ENCODE measurements at regions not wholly inside any gene's neighbourhood (a gene's known extent, or its start where the extent isn't known, plus 50 kb on each side); places are given as distances from the start of the nearest gene placed in this dataset.
"Not testable (repeated sequence)": the region's sequence is repeated elsewhere in the genome, so short reads cannot be mapped to it uniquely, and the experiment has no call there.

GRCh38 chr2:84057917-84058560 is 401.0 kb downstream of the SUCLG1 start (continued):
- TF ChIP-seq NKRF (conservative IDR thresholded peaks at IDR 0.05) (no peak), YY1 (IDR thresholded peaks at IDR 0.05; ENCODE audit: low read depth, low read length) (no peak), ETV6 (conservative IDR thresholded peaks at IDR 0.05 in 1 of 2, IDR thresholded peaks at IDR 0.05 in 1 of 2; ENCODE audit: borderline replicate concordance in 1 of 2, low read depth in 1 of 2) (no peak)

GRCh38 chr2:84055816-84056215 is 403.3 kb downstream of the SUCLG1 start:
- Histone ChIP-seq H3K4me1 (ENCODE audit: control insufficient read depth, insufficient read depth, low read length) (no peaks in the 10 kb centered on the region), H3K27me3 (replicated peaks in 1 of 2; ENCODE audit: control insufficient read depth in 2 of 2, insufficient read depth in 2 of 2, low read length in 1 of 2) (no peaks in the 10 kb centered on the region), H3K4me3 (no peak overlapping the region), H3K79me2 (ENCODE audit: control insufficient read depth, insufficient read depth, low read length) (no peaks in the 10 kb centered on the region), H4K20me1 (ENCODE audit: control insufficient read depth, insufficient read depth) (no peaks in the 10 kb centered on the region), H3K4me2 (ENCODE audit: control insufficient read depth, insufficient read depth) (no peak overlapping the region), H2AFZ (ENCODE audit: control insufficient read depth, low read depth, low read length) (no peak overlapping the region), H3K36me3 (ENCODE audit: control insufficient read depth in 2 of 2, insufficient read depth in 2 of 2, low read length in 1 of 2) (no peaks in the 10 kb centered on the region), H3K9me3 (replicated peaks; ENCODE audit: control insufficient read depth, insufficient read depth, low read length) (no peaks in the 10 kb centered on the region), H3K9ac (ENCODE audit: control insufficient read depth, insufficient read depth, low read length) (no peak overlapping the region), H3K27ac (ENCODE audit: control insufficient read depth, insufficient read depth) (no peak overlapping the region)
- intact Hi-C loops (cut with micrococcal nuclease; ENCODE audit: unreplicated experiment) (no loop called here), in situ Hi-C loops (cut with MboI) (no loop called here)
- no TSS peak for BruUV-seq (replicated peaks)
- ChIA-PET SMC1A (ENCODE audit: uncharacterized antibody, unreplicated experiment) (interaction anchor here (0.7 kb wide), 1 partner anchor 33 kb away, joined by 3 read pairs; no protein-coding TSS in a partner anchor), CTCF (no interaction called here), RAD21 (ENCODE audit: unreplicated experiment) (no interaction called here), POLR2A (no interaction called here)
- ATAC-seq: no peak
- 0% methylated on average over 1 of the region's 1 CpG for WGBS (ENCODE audit: insufficient coverage, insufficient replicate concordance, low lambda C conversion rate, missing lambda C conversion rate)
- DNase-seq (ENCODE audit: low read depth, low spot score): no peak
- TF ChIP-seq FOXM1 (IDR thresholded peaks at IDR 0.05; ENCODE audit: low read depth, low read length) (no peak), SREBF2 (IDR thresholded peaks at IDR 0.05; ENCODE audit: low read length) (no peak), POLR2A (IDR thresholded peaks at IDR 0.05; ENCODE audit: low read depth, low read length) (no peak)
- FAIRE-seq: no peak

- BruUV-seq (replicated peaks); H3K27me3 ChIP-seq (replicated peaks in 1 of 2; ENCODE audit: control insufficient read depth in 2 of 2, insufficient read depth in 2 of 2, low read length in 1 of 2); RAD21 ChIA-PET (ENCODE audit: unreplicated experiment); DNase-seq (ENCODE audit: low read depth, low spot score); H3K9me3 ChIP-seq (replicated peaks; ENCODE audit: control insufficient read depth, insufficient read depth, low read length); H3K4me1 ChIP-seq (ENCODE audit: control insufficient read depth, insufficient read depth, low read length); FAIRE-seq; H2AFZ ChIP-seq (ENCODE audit: control insufficient read depth, low read depth, low read length); H3K36me3 ChIP-seq (ENCODE audit: control insufficient read depth in 2 of 2, insufficient read depth in 2 of 2, low read length in 1 of 2); H3K27ac ChIP-seq (ENCODE audit: control insufficient read depth, insufficient read depth); POLR2A ChIA-PET; H4K20me1 ChIP-seq (ENCODE audit: control insufficient read depth, insufficient read depth); in situ Hi-C loops (cut with MboI); ATAC-seq; intact Hi-C loops (cut with micrococcal nuclease; ENCODE audit: unreplicated experiment); CTCF ChIA-PET; H3K9ac ChIP-seq (ENCODE audit: control insufficient read depth, insufficient read depth, low read length); SMC1A ChIA-PET (ENCODE audit: uncharacterized antibody, unreplicated experiment); H3K4me2 ChIP-seq (ENCODE audit: control insufficient read depth, insufficient read depth); H3K79me2 ChIP-seq (ENCODE audit: control insufficient read depth, insufficient read depth, low read length); H3K4me3 ChIP-seq: not testable (repeated sequence)
- WGBS (ENCODE audit: insufficient coverage, insufficient replicate concordance, low lambda C conversion rate, missing lambda C conversion rate): 0% methylated on average over 1 of the region's 1 CpG
These were observed 404.5 kb downstream of the SUCLG1 start for GRCh38 chr2:84054577-84054976.
